Smooth muscle cell (in vitro differentiated cells): ENCODE measurements at regions not wholly inside any gene's neighbourhood (a gene's known extent, or its start where the extent isn't known, plus 50 kb on each side); places are given as distances from the start of the nearest gene placed in this dataset.

ENCODE experiments used
- DNase-seq: peaks from one replicate; lab custom pipeline; 2025; ENCODE audit not compliant: unreplicated experiment; lab: John Stamatoyannopoulos, UW
- H2AFZ ChIP-seq: fragments of 200-600 bp; sonication (generic); 2 replicates; pipeline ENCODE4 v1.6.0; 2016; ENCODE audit warnings: antibody characterized with exemption, low read depth, mild to moderate bottlenecking
- H3F3A ChIP-seq: fragments of 200-600 bp; sonication (generic); 2 replicates; pipeline ENCODE4 v1.6.0; 2017; ENCODE audit warnings: antibody characterized with exemption, low read depth
- H3K27ac ChIP-seq: fragments of 200-600 bp; sonication (generic); 2 replicates; pipeline ENCODE4 v1.5.1; 2016; ENCODE audit warnings: low read depth, mild to moderate bottlenecking
- H3K27me3 ChIP-seq: fragments of 200-600 bp; sonication (generic); 2 replicates; pipeline ENCODE4 v1.6.1; 2016; ENCODE audit warnings: low read depth, mild to moderate bottlenecking
- H3K36me3 ChIP-seq: fragments of 200-600 bp; sonication (generic); 2 replicates; pipeline ENCODE4 v1.5.1; 2016; ENCODE audit warnings: low read depth
- H3K4me1 ChIP-seq: fragments of 200-600 bp; sonication (generic); 2 replicates; pipeline ENCODE4 v1.5.1; 2016; ENCODE audit warnings: low read depth
- H3K4me2 ChIP-seq: fragments of 200-600 bp; sonication (generic); 2 replicates; pipeline ENCODE4 v1.6.0; 2016; ENCODE audit warnings: mild to moderate bottlenecking
- H3K4me3 ChIP-seq: fragments of 200-600 bp; sonication (generic); 2 replicates; pipeline ENCODE4 v1.5.1; 2016; ENCODE audit warnings: mild to moderate bottlenecking
- H3K79me2 ChIP-seq: fragments of 200-600 bp; sonication (generic); 2 replicates; pipeline ENCODE4 v1.6.0; 2016; ENCODE audit warnings: low read depth, mild to moderate bottlenecking
- H3K9ac ChIP-seq: fragments of 200-600 bp; sonication (generic); 2 replicates; pipeline ENCODE4 v1.6.0; 2016; ENCODE audit warnings: low read depth
- H3K9me3 ChIP-seq: fragments of 200-600 bp; sonication (generic); replicated peaks from 2 replicates; pipeline ENCODE4 v1.5.1; 2016; ENCODE audit warnings: low read depth
- H4K20me1 ChIP-seq: fragments of 200-600 bp; sonication (generic); 2 replicates; pipeline ENCODE4 v1.6.0; 2016; ENCODE audit warnings: low read depth
- CTCF ChIP-seq: fragments of 200-600 bp; sonication (generic); IDR thresholded peaks from 2 replicates; pipeline ENCODE4 v1.5.1; 2017; ENCODE audit warnings: borderline replicate concordance, mild to moderate bottlenecking, antibody characterized with exemption; ENCODE audit not compliant: insufficient read depth, poor library complexity, severe bottlenecking
- WGBS: methylation state at CpG from one replicate; pipeline ENCODE4 v1.1.7; 2016; ENCODE audit warnings: low lambda C conversion rate; 5-methylcytosine and 5-hydroxymethylcytosine counted together

- H3K9ac ChIP-seq: no peak overlapping the region
Observed at GRCh38 chr4:14222377-14223029, 595.0 kb upstream of the BOD1L1 start.

GRCh38 chr4:14223461-14223860 lies 595.9 kb upstream of the BOD1L1 start:
- Histone ChIP-seq H3K27me3 (no peaks in the 10 kb centered on the region), H4K20me1 (no peaks in the 10 kb centered on the region), H3K9me3 (no peaks in the 10 kb centered on the region), H3K4me1 (no peaks in the 10 kb centered on the region), H3K4me2 (no peak overlapping the region), H3K4me3 (no peak overlapping the region), H3K27ac (no peak overlapping the region), H3K9ac (no peak overlapping the region), H3K36me3 (no peaks in the 10 kb centered on the region), H3K79me2 (no peaks in the 10 kb centered on the region), H2AFZ (no peak overlapping the region), H3F3A (no peaks in the 10 kb centered on the region)
- TF ChIP-seq CTCF: no peak
- WGBS: 96% methylated on average over 1 of the region's 1 CpG
- no peak for DNase-seq

More at GRCh38 chr4:14222377-14223029, 595.0 kb upstream of the BOD1L1 start:
- no peak for TF ChIP-seq CTCF
- no peaks in the 10 kb centered on the region for H3K36me3 ChIP-seq
- no peaks in the 10 kb centered on the region for H3K79me2 ChIP-seq
- H3K4me3 ChIP-seq: no peak overlapping the region
- H3F3A ChIP-seq: no peaks in the 10 kb centered on the region
- H4K20me1 ChIP-seq: no peaks in the 10 kb centered on the region
- H3K27me3 ChIP-seq: no peaks in the 10 kb centered on the region
- no peak for DNase-seq
- no peak overlapping the region for H3K27ac ChIP-seq
- no peak overlapping the region for H3K4me2 ChIP-seq
- H2AFZ ChIP-seq: no peak overlapping the region
- 90% methylated on average over 4 of the region's 4 CpGs for WGBS
- no peaks in the 10 kb centered on the region for H3K4me1 ChIP-seq
- H3K9me3 ChIP-seq: no peaks in the 10 kb centered on the region

GRCh38 chr4:14225688-14226207 lies 598.2 kb upstream of the BOD1L1 start:
- no peaks in the 10 kb centered on the region for H3K27me3 ChIP-seq
- WGBS: 86% methylated on average over 3 of the region's 3 CpGs

More at GRCh38 chr4:14225688-14226207, 598.2 kb upstream of the BOD1L1 start:
- Histone ChIP-seq H3K4me2 (no peak overlapping the region), H3K9me3 (no peaks in the 10 kb centered on the region), H4K20me1 (no peaks in the 10 kb centered on the region), H3K27ac (no peak overlapping the region), H3K4me1 (no peaks in the 10 kb centered on the region), H3K36me3 (no peaks in the 10 kb centered on the region), H3K79me2 (no peaks in the 10 kb centered on the region), H3K9ac (no peak overlapping the region), H3F3A (no peaks in the 10 kb centered on the region), H2AFZ (no peak overlapping the region), H3K4me3 (no peak overlapping the region)
- DNase-seq: no peak
- TF ChIP-seq CTCF: no peak
